NCI-H2029 (cell line): ENCODE measurements at regions not wholly inside any gene's neighbourhood (a gene's known extent, or its start where the extent isn't known, plus 50 kb on each side); places are given as distances from the start of the nearest gene placed in this dataset.
"Not testable (repeated sequence)": the region's sequence is repeated elsewhere in the genome, so short reads cannot be mapped to it uniquely, and the experiment has no call there.

ENCODE experiments used
- DNase-seq: peaks from one replicate; lab custom pipeline; 2025; lab: John Stamatoyannopoulos, UW

DNA sequence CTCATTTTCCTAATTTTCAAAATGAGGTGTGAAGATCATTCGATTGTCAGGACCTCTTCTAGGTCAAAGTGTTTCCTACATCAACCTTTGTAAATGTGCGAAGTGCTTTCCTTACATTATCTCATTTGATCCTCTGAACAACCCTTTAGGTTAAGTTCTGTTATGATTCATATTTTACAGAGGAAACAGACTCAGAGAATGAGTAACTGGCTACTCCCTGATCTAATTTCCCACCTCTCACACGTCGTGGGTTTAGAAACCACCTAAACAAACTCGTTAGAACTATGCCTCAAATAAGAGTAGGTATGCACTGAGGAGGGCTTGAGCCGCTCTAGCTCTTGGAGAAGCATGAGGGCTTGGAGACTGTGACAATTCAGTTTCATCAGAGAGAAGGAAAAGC, 148.6 kb downstream of the CD47 start:
- no peak for DNase-seq

DNA sequence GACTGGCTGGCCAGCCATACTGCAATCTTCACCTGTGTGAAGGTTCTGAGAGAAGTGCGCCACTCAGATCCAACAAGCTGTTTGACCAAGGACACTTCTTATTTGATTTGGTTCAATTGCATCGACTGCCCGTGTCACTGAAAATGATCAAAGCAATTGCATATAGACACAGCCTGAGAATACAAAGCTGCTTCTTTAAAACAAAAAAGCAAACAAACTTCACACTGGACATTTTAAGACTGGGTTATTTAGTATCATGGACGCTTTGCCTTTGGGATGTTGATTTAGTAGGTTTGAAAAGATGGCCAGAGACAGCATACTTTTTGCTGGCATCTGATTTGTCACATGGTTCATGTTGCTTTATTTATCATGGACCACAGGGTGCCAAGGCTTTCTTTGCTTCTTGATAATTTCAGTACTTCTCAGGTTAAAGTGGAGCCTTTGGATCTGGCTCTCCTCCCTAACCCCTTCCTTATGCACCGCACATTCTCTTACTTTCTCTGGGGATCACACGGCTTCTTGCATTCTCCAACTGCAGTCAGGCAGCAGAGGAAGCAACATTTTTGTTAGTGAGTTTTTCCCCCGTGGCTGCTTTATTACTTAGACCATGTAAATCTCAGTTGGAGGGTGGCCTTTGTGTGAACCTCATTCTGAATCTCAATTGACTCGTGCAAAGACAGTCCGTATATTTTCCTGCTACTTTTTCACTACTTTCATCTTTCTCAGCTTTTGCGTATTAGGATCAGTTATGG, 151.0 kb downstream of the CD47 start:
- no peak for DNase-seq

DNA sequence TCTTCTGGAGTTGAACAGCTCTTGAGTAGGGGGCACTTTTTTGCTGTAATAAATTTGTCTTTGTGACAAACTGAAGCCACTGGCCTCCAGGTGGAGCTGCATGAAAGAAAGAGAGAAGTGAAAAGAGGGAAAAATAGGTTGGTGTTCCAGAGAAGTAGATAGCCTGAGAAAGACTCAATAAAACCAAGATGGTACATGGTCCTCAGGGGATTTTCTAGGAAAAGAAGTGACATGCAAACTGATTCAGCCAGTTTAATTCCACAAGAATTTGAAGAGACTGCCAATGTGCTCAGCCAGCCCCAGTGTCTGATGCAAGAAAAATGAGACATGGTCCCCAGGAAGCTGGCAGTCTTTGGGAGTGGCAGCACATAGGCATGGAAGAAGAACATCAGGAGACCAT, 152.7 kb downstream of the CD47 start:
- no peak for DNase-seq

- no peak for DNase-seq
These were observed 156.0 kb downstream of the CD47 start for GRCh38 chr3:107934808-107935207.

DNA sequence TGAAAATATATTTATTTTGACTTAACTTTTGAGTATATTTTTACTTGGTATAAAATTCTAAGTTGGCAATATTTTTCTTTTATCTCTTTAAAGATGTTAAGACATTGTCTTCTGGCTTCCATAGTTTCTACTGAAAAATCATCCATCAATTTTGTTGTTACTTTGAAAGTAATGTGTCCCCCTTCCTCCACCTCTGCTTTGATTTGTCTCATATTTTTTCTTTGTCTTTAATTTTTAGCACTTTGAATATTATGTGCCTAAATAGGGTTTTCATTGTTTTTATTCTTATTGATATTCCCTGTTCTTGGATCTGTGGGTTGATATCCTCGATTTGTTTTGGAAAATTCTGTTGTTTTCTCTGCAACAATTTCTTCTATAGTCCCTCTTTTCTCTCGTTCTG, 157.4 kb downstream of the CD47 start:
- DNase-seq, result no peak

- no peak for DNase-seq
These were observed 159.5 kb downstream of the CD47 start for GRCh38 chr3:107931326-107931725.

GRCh38 chr3:107929088-107929487, 161.7 kb downstream of the CD47 start:
- DNase-seq, result no peak

DNA sequence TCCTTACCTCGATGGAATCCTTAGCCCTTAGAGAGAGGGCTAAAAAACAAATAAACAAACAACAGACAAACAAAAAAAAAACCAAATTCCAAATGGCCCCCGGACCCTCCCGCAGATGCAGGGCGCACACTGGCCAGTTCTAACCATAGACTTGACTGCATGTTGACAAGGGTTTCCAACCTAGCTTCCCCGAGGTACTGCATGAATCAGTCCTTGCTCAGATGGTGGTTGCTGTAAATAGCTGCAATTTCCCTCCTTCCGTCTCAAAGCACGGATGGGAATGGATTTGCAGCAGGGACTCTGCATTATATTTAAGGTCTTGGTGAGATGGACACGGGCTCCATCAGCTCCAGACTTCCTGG, 162.8 kb downstream of the CD47 start:
- no peak for DNase-seq

GRCh38 chr3:107927361-107928083, 163.3 kb downstream of the CD47 start:
- DNase-seq, result peak; percentile 35

DNA sequence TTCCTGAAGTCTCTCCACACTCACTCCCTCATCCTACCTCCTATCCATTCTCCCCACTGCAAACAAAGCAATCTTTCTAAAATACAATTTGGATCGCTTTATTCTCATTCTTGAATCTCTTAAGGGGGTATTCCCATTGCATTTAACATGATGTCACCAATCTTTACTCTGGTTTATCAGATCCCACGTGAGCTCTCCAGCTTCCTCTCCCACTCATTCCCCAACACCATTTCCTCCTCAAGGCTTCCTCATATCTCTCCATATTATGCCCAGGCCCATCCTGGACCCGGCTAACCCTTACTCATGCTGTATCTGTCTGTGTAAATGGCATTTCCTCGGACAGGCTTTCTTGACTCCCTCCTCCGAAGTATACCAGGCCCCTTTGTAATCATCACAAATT, 165.0 kb downstream of the CD47 start:
- no peak for DNase-seq

DNA sequence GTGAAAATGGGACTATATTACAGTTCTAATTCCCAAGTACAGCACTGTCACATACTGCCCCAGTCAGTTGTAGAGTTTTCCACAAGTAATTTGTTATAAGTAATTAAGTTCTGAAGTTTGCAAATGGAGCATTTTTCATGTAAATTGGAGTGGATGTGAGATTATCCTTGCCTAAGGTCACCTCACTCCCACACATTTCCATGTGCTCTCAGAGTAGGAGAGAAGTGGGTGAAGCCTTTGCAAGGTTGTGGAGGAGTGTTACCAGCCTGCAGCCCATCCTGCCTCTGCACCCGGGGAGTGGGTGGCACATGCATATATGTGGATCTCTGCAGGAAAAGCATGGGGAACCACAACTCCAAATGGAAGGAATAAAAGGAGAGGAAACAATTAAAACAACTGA, 169.8 kb downstream of the CD47 start:
- DNase-seq, result no peak

- no peak for DNase-seq
These were observed 170.3 kb downstream of the CD47 start for GRCh38 chr3:107920538-107920937.

- DNase-seq, result no peak
These were observed 171.6 kb downstream of the CD47 start for GRCh38 chr3:107919239-107919638.

GRCh38 chr3:107916171-107916570, 174.7 kb downstream of the CD47 start:
- DNase-seq, result no peak

DNA sequence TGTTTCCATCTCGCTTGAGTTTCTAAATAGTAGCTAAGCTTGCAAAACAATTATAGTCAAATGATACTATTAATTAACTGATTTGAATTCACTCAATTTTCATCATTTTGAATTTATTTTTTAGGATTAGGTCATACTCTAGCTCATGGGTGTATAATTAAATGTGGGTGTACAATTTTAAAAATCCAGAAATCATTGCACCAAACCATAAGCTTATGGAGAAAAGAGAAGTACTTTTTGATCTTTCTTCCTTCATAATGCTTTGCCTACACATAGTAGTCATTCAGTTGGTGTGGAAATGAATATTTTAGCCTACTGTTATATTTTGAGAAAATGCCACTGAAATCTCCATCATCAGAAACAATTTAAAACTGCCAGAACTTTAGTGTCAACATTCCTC, 175.1 kb downstream of the CD47 start:
- no peak for DNase-seq

DNA sequence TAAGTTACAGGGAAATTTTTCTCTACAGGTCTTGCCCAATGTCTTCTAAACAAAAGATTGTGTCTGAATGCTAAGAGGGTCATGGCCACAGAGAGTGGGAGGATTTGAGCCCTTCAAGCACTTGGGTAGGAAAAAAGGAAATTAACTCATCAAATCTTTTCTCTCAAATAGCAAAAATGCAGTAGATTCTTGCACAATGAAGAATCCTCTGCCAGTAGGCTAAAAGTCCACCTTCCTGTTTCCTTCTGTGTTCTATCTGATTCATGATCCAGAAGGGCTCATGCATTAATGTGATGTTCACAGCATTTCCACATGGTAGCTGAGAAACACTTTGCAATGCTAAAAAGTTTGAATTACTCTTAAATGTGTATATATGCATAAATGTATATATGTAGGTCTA, 177.1 kb downstream of the CD47 start:
- no peak for DNase-seq

DNA sequence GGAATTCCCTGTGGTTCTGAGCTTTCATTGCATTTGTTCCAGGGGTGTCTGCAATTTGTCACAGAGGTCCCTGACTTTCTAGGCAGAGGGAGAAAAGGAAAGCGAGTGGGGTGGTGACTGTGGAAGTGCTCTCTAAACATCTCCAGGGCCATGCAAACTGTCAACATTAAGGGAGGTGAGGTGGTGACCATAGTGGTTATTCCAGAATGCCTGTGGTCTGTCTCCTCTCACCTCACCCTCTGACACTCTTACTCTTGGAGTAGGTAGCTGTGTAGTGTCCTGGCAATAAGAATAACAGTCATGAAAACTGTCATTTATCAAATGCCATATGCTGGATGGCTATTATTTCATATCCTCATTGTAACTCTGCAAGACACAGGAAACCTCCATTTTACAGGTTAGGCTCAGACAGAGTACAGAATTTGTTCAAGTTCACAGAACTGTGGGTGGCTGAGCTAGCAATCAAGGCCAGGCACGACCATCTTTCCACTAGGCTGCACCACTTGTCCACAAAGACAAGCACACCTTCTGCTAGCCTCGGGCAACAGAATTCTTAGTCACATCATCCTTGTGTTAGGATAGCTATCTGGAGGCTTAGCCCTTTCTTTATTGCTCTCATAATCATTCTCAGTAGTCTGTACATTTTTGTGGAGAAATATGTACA, 179.4 kb downstream of the CD47 start:
- DNase-seq, result no peak

DNA sequence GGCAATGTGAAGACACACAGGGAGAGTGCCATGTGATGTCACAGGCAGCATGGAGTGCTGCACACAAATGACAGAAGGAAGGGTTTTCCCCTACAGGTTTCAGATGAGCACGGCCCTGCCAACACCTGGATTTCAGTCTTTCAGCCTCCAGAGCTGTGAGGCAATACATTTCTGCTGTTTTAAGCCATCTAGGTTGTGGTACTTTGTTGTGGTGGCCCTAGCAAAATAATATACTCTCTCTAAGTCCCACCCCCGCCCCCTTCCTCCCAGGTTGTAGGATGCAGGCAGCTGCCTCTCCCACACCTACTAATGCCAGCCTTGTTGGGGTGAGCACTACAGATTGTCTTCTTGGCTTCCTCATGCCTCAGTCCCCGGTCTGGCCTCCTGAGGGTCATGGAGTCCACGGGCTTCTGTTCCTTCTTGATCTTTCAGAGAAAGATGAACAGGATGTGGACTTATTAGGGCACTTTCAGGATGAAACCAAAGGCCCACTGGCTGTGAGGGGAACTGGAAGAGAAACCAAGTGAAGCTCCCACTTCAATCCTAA, 180.0 kb downstream of the CD47 start:
- no peak for DNase-seq

- DNase-seq, result not testable (repeated sequence)
These were observed 181.2 kb downstream of the CD47 start for GRCh38 chr3:107909583-107909982.

DNA sequence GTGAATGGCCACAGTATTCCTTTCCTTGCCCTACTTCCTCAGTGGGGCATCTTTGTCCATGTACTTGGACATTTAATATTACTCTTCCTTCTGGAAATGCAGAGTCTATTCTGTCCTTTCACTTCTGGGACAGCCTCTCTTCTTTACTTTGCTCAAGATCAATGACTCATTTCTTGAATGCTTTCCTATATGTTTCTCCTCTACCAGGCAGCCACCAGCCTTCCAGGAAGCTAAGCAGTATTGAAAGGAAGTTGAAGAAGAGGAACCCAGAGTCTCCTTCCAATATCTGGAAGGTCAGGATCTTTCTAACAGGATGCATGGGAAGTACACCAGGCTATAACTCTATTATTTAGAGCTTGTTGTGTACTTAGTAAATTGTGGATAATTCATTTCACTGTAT, 182.8 kb downstream of the CD47 start:
- no peak for DNase-seq

DNA sequence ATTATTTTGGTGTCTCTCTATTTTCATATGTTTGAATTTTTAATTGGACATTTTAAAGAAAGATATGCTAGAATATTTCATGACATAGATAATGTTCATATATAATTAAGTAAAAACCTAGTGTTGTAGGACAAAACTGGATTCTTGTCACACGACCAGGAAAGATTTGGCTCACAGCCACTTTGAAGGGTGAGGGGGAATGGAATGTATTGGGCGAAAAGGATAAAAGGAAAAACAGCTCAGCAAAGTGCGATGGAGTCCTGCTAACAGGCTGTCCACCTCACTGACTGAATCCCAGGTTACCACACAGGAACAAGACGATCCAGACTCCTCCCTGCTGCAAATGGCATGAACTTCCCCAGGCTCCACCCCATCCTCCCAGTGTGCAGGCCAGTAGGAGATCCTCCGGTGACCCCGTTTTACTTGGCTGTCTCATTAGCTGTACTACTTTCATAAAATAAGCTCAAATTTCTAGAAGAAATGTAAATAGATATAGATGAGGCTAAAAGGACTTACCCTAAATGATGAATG, 186.2 kb downstream of the CD47 start:
- DNase-seq, result no peak

DNA sequence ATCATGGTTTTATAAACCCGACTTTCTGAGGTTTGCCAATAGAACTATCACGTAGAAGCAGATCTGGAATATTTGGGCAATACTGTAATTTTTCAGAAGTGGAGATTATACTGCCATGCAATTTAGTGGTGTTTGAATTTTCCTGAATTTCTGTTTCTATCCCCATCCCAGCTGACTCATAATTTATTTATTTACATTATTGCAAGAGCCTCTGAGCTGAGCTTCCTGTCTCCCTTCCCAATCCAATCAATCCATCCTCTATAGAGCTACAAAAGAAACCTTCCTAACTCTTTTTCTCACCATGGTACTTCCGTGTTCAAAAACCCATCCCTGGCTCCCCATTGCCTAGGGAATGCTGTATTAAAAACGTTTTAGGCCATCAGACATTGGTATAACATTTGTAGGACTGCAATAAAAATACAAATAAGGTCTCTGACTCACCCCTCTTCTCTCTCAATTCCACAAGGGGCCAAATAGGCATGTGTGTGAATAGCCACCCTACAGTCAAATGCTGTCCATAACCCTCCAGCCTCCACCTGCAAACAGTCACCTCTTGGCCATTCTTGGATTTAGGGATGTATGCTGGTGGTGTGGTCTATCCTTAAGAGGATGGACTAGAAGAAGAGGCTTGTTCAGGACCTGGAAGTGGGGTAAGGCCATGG, 190.7 kb downstream of the CD47 start:
- no peak for DNase-seq
